Gastrocnemius medialis (tissue), 4 donors: ENCODE measurements at regions not wholly inside any gene's neighbourhood (a gene's known extent, or its start where the extent isn't known, plus 50 kb on each side); places are given as distances from the start of the nearest gene placed in this dataset.

Experiments
- CTCF ChIP-seq, 5 experiments: fragments of 450-650 bp in 3 of 5; fragments of 200-600 bp in 2 of 5; sonication (generic) in 2 of 5; IDR thresholded peaks in 4 of 5; conservative IDR thresholded peaks in 1 of 5; 1 replicate in 4 of 5; 2 replicates in 1 of 5; pipeline ENCODE4 v1.5.1; 2016 to 2019; ENCODE audit warnings: antibody characterized with exemption in 5 of 5, mild to moderate bottlenecking in 3 of 5, moderate library complexity in 3 of 5
- POLR2A ChIP-seq, 2 donors: fragments of 450-650 bp; IDR thresholded peaks; one replicate each; pipeline ENCODE4 v1.6.1; 2017; ENCODE audit warnings: antibody characterized with exemption in 2 of 2, mild to moderate bottlenecking in 2 of 2, moderate library complexity in 2 of 2

GRCh38 chr19:31570718-31571117 is 221.5 kb upstream of the TSHZ3 start:
- no peak for TF ChIP-seq CTCF (IDR thresholded peaks at IDR 0.05 in 4 of 5, conservative IDR thresholded peaks at IDR 0.05 in 1 of 5)
- TF ChIP-seq POLR2A (IDR thresholded peaks at IDR 0.05), result no peak
